ENCODE measurements at regions not wholly inside any gene's neighbourhood (a gene's known extent, or its start where the extent isn't known, plus 50 kb on each side); places are given as distances from the start of the nearest gene placed in this dataset.

DNA sequence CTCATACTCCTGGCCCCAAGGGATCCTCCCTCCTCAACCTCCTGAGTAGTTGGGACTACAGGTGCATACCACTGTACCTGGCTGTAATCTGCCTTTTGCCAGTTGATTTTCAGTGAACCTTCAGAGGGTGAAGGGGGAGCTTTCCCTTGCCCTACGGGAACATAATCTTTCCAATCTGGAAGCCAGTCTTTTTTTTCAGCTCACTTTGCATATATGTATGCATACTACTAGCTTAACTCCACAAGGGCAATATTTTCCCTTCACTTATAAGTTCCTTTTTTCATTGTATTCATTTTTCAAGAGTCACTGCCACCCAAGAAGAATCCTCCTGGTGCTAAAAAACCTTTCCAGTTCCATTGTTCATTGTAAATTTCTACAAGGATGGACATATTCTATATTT is 53.4 kb upstream of the GCM1 start:
- TF ChIP-seq ZNF184 (tag by site-specific recombination; IDR thresholded peaks at IDR 0.05) (no peak), ZNF76 (tag by site-specific recombination; IDR thresholded peaks at IDR 0.05; ENCODE audit: borderline replicate concordance, low read depth) (no peak), ZNF211 (tag by site-specific recombination; IDR thresholded peaks at IDR 0.05; ENCODE audit: low read depth) (no peak), ZNF624 (tag by site-specific recombination; IDR thresholded peaks at IDR 0.05) (no peak), ZNF350 (tag by site-specific recombination; IDR thresholded peaks at IDR 0.05) (no peak), GLI2 (tag by site-specific recombination; IDR thresholded peaks at IDR 0.05; ENCODE audit: borderline replicate concordance, low read depth) (no peak), ZNF629 (tag by site-specific recombination; IDR thresholded peaks at IDR 0.05) (no peak), ZNF521 (tag by site-specific recombination; IDR thresholded peaks at IDR 0.05) (no peak), YY1 (tag by site-specific recombination; IDR thresholded peaks at IDR 0.05) (no peak), ZNF777 (tag by site-specific recombination; IDR thresholded peaks at IDR 0.05; ENCODE audit: borderline replicate concordance) (no peak)
- TF ChIP-seq, protein P1, sequence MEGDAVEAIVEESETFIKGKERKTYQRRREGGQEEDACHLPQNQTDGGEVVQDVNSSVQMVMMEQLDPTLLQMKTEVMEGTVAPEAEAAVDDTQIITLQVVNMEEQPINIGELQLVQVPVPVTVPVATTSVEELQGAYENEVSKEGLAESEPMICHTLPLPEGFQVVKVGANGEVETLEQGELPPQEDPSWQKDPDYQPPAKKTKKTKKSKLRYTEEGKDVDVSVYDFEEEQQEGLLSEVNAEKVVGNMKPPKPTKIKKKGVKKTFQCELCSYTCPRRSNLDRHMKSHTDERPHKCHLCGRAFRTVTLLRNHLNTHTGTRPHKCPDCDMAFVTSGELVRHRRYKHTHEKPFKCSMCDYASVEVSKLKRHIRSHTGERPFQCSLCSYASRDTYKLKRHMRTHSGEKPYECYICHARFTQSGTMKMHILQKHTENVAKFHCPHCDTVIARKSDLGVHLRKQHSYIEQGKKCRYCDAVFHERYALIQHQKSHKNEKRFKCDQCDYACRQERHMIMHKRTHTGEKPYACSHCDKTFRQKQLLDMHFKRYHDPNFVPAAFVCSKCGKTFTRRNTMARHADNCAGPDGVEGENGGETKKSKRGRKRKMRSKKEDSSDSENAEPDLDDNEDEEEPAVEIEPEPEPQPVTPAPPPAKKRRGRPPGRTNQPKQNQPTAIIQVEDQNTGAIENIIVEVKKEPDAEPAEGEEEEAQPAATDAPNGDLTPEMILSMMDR (tag by site-specific recombination; IDR thresholded peaks at IDR 0.05): no peak
- TF ChIP-seq, protein P2, sequence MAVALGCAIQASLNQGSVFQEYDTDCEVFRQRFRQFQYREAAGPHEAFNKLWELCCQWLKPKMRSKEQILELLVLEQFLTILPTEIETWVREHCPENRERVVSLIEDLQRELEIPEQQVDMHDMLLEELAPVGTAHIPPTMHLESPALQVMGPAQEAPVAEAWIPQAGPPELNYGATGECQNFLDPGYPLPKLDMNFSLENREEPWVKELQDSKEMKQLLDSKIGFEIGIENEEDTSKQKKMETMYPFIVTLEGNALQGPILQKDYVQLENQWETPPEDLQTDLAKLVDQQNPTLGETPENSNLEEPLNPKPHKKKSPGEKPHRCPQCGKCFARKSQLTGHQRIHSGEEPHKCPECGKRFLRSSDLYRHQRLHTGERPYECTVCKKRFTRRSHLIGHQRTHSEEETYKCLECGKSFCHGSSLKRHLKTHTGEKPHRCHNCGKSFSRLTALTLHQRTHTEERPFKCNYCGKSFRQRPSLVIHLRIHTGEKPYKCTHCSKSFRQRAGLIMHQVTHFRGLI (tag by site-specific recombination; IDR thresholded peaks at IDR 0.05): no peak
- TF ChIP-seq, protein P3, sequence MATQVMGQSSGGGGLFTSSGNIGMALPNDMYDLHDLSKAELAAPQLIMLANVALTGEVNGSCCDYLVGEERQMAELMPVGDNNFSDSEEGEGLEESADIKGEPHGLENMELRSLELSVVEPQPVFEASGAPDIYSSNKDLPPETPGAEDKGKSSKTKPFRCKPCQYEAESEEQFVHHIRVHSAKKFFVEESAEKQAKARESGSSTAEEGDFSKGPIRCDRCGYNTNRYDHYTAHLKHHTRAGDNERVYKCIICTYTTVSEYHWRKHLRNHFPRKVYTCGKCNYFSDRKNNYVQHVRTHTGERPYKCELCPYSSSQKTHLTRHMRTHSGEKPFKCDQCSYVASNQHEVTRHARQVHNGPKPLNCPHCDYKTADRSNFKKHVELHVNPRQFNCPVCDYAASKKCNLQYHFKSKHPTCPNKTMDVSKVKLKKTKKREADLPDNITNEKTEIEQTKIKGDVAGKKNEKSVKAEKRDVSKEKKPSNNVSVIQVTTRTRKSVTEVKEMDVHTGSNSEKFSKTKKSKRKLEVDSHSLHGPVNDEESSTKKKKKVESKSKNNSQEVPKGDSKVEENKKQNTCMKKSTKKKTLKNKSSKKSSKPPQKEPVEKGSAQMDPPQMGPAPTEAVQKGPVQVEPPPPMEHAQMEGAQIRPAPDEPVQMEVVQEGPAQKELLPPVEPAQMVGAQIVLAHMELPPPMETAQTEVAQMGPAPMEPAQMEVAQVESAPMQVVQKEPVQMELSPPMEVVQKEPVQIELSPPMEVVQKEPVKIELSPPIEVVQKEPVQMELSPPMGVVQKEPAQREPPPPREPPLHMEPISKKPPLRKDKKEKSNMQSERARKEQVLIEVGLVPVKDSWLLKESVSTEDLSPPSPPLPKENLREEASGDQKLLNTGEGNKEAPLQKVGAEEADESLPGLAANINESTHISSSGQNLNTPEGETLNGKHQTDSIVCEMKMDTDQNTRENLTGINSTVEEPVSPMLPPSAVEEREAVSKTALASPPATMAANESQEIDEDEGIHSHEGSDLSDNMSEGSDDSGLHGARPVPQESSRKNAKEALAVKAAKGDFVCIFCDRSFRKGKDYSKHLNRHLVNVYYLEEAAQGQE (tag by site-specific recombination; IDR thresholded peaks at IDR 0.05): no peak

All from HEK293 (cell line).